Glomerular endothelial cell (primary cell): ENCODE measurements at regions not wholly inside any gene's neighbourhood (a gene's known extent, or its start where the extent isn't known, plus 50 kb on each side); places are given as distances from the start of the nearest gene placed in this dataset.
A peak's percentile ranks its signal among the peaks of the same experiment; 100 is the strongest.
"Not testable (repeated sequence)": the region's sequence is repeated elsewhere in the genome, so short reads cannot be mapped to it uniquely, and the experiment has no call there.

Source experiments
- DNase-seq: peaks from one replicate; pipeline ENCODE4 v3.0.0-alpha.2; 2011; ENCODE audit warnings: low read depth, low spot score; ENCODE audit errors: extremely low read depth

- DNase-seq: no peak
Measured at GRCh38 chr16:82317411-82318167, 147.6 kb upstream of the MPHOSPH6 start.

DNA sequence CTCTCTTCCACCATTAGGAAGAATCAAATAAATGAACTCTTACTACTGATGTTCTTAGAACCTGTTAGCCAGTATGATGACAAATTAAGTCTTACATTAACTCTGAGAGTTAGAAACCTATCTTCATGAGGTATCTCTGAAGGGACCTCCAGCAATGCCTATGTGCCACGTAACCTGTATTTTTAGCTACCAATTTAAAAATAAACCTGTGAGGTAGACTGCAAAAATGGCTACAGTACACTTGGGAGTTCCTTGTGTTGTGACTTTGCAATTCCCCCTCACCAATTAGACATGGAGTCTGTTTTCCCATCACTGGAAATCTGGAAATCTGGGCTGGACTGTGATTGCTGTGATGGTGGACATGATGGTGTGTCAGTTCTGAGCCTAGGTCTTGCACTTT, 143.7 kb upstream of the MPHOSPH6 start:
- no peak for DNase-seq

DNA sequence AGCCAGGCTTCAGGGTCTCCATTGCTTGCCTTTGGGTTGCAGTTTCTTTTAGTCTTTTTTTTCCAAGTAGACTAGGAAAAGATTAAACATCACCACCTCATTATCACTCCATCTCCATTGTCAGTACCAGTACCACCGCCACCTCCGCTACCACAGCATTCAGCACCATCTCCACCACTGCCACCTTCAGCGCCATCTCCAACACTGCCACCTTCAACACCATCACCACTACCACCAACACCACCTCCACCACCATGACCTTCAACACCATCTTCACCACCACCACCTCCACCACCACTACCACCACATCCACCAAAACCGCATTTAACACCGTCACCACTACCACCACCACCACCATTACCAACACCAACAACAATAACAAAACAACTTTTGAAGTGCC, 141.5 kb upstream of the MPHOSPH6 start:
- DNase-seq: no peak

GRCh38 chr16:82302042-82302727, 132.2 kb upstream of the MPHOSPH6 start:
- DNase-seq: no peak

- no peak for DNase-seq
Measured at GRCh38 chr16:82301146-82301755, 131.2 kb upstream of the MPHOSPH6 start.

DNA sequence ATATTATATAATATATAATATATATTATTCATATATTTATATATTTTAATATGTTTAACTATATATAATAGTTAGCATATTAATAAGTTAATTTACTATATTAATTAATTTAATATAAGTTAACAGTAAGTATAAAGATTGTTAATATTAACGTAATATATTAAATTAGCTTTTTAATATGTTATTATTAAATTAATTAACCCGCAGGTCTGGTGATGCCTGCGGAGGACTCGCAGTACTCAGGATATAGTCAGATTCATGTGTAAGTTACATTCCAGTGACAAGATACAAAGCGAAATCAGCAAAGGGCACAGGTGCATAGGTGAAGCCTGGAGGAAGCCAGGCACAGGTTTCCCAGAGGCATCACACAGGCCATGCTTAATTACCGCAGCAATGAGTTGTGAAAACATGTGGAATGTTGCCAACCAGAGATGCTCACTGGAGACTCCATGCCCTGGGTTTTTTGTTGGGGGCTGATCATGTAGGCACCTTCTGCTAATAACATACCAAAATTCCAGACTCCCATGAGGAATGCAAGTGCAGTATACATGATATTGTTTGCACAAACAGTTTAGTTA, 130.4 kb upstream of the MPHOSPH6 start:
- no peak for DNase-seq

DNA sequence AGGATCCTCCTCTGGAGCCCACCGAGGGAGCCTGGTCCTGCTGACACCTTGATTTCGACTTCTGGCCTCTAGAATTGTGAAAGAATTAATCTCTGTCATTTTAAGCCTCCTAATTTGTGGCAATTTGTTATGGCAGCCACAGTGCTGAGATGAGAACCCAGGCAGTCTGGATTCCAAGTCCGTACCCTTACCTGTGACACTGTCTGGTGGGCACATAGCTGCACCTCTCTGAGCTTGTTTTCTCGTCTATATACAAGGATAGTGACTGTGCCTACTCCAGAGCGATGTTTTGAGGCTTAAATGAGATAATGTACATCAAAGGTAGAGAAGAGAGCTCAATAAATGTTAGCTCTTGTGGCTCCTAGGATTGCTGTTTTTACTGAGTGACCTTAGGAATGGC, 128.4 kb upstream of the MPHOSPH6 start:
- no peak for DNase-seq

GRCh38 chr16:82295290-82296201, 125.5 kb upstream of the MPHOSPH6 start:
- DNase-seq: no peak

DNA sequence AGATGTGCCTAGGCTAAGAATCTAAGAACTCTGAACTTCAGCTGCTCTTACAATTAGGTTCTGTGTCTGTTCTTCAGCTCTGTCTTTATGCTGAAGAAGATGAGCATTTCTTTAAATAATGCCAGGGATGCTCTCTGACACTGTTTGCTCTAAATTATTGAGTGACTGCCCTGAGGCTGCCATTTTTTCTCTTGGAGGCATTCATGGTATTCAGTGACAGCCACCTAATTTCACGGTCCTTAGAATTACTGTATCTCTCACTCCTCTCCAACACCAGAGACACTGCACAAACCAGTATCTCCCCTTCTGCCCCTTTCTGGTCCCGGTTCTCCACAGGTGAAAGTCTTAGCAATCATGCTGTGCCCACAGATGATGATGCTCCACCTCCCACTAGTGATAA, 123.6 kb upstream of the MPHOSPH6 start:
- DNase-seq: no peak

DNA sequence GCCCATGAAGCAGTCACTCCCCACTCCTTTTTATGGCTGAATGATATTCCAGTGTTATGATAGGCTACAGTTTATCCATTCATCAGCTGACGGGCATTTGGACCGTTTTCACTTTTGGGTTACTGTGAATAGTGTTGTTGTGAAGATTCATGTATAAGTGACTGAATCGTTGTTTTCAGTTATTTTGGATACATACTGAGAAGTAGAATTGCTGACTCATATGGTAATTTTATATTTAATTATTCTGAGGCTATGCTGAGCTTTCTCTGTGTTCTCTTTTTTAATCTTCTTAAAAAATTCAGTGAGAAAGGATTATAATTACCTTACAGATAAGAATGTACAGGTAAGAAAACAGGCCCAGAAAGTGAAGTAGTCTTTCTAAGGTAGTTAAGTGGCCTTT, 117.9 kb upstream of the MPHOSPH6 start:
- DNase-seq: no peak

DNA sequence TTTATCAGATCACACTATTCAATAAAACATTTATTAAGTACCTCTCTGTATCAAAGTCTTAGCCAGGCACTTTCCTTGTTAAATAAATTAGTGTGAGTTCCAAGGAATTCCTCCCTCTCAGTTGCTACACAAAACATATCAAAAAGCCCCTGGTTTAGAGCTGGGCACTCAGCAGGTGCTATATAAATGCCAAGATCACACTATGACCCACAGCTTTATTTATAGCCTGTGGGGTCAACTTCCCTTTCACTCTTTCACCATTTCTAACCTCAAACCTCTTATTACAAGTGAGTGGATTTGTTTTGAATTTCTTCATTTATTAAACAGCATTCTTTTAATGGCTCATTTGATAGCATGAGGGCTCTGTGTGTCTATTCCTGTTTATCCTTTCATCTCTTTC, 112.6 kb upstream of the MPHOSPH6 start:
- no peak for DNase-seq

DNA sequence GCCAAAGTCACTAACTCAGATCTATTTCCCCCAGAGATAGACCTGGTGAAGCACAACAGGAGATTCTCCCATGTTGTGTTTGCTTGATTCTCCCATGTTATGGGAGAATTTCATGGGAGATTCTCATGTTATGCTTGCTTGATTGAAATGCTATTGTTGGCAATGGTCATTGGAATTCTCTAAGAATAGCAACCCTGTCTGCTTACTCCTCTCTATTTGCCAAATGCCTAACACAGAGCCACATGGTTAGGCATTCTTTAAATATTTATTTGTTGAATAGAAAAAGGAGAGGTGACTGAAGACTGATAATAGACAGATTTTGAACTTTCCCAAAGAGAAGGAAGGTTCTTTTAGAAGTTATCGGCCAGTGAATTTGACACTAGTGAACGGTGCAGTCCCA, 111.5 kb upstream of the MPHOSPH6 start:
- DNase-seq: no peak

GRCh38 chr16:82280867-82281266, 110.8 kb upstream of the MPHOSPH6 start:
- no peak for DNase-seq

GRCh38 chr16:82275349-82275748, 105.3 kb upstream of the MPHOSPH6 start:
- not testable (repeated sequence) for DNase-seq

- no peak for DNase-seq
Measured at GRCh38 chr16:82271636-82272035, 101.6 kb upstream of the MPHOSPH6 start.

- not testable (repeated sequence) for DNase-seq
Measured at GRCh38 chr16:82267675-82268074, 97.7 kb upstream of the MPHOSPH6 start.

DNA sequence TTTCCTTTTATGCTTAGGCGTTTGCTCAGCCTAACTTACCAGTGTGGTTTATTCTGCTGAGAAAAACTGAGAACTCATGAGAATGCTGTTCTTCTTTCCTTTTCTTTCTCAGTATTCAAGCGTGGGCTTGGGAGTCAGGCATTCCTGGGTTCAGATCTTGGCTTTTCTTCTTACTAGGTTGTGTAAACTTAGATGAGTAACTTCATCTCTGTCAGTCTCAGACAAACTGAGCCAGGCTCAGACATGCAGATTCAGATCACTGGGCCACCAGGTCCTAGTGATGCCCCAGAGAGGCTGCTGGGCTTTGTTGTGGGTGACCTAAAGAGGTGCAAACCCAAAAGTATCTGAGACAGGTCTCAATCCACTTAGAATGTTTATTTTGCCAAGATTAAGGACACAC, 95.8 kb upstream of the MPHOSPH6 start:
- no peak for DNase-seq

- DNase-seq: no peak
Measured at GRCh38 chr16:82264756-82265155, 94.7 kb upstream of the MPHOSPH6 start.

DNA sequence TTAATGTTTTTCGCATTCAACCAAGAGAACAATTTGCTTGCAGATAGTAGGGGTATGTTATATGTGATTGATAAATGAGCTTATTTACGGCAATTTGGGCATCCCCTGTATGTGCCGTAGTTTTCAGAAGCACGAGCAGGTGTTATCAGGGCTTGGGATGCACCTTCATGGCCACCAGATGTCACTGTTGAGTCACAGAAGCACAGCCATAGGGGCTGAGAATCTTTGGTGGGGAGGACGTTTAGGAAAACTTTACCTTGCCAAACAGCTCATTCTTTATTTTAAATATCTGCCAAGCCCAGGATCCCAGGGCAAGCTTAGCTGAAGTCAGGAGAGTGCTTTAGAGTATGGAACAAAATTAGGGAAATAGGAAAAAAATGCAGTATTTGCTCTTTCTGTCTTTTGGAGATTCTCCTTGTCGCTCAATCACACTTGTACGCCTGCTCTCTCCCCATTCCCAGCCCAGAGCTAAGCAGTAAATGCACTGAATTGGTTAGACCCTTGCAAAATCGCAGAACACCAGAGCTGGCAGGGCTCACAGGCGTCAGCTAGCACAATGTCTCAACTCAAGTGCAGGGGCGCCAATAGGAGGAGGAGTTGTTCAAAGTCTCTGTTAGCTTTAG, 93.6 kb upstream of the MPHOSPH6 start:
- DNase-seq: peak; percentile 2

DNA sequence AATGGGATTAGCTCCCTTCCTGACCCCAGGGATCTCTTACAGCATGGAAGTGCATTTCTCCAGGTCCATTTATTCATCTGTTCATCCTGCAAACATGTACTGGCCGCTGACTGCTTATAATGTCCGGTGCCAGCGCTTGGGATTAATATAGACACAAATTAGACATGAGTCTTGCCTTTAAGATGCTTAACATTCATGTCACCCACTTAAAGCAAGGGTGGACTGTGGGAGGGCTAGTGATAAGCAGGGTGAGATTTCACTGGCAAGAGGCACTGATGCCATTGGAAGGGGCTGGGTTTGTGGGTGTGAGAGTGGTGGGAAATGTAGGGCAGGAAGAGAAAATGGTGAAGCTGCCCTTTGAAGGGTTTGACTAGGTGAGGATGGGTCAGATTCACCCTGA, 92.2 kb upstream of the MPHOSPH6 start:
- DNase-seq: no peak
